Fibroblast of peridontal ligament (primary cell): ENCODE measurements at regions not wholly inside any gene's neighbourhood (a gene's known extent, or its start where the extent isn't known, plus 50 kb on each side); places are given as distances from the start of the nearest gene placed in this dataset.
"Not testable (repeated sequence)": the region's sequence is repeated elsewhere in the genome, so short reads cannot be mapped to it uniquely, and the experiment has no call there.

ENCODE experiments used
- DNase-seq: peaks from one replicate; pipeline ENCODE4 v3.0.0-alpha.2; 2010; ENCODE audit errors: extremely low read depth

- DNase-seq = no peak
Measured at GRCh38 chr14:103186909-103187586, 63.8 kb downstream of the TNFAIP2 start.

GRCh38 chr14:103187911-103188310 lies 64.7 kb downstream of the TNFAIP2 start:
- DNase-seq = no peak

GRCh38 chr14:103188810-103189480 lies 65.7 kb downstream of the TNFAIP2 start:
- DNase-seq = no peak

- no peak for DNase-seq
Measured at GRCh38 chr14:103189481-103190470, 66.5 kb downstream of the TNFAIP2 start.

- DNase-seq = no peak
Measured at GRCh38 chr14:103190741-103191140, 67.5 kb downstream of the TNFAIP2 start.

- DNase-seq = no peak
Measured at GRCh38 chr14:103191844-103192243, 68.6 kb downstream of the TNFAIP2 start.

- DNase-seq = no peak
Measured at GRCh38 chr14:103192246-103192840, 69.1 kb downstream of the TNFAIP2 start.

GRCh38 chr14:103192861-103193260 lies 69.6 kb downstream of the TNFAIP2 start:
- DNase-seq = not testable (repeated sequence)

GRCh38 chr14:103193491-103193890 lies 70.2 kb downstream of the TNFAIP2 start:
- DNase-seq = not testable (repeated sequence)

- DNase-seq = peak; percentile 76
Measured at GRCh38 chr14:103194256-103195045, 71.2 kb downstream of the TNFAIP2 start.

GRCh38 chr14:103195828-103196615 lies 72.8 kb downstream of the TNFAIP2 start:
- no peak for DNase-seq

- no peak for DNase-seq
Measured at GRCh38 chr14:103196716-103197115, 73.5 kb downstream of the TNFAIP2 start.

- DNase-seq = peak; percentile 71
Measured at GRCh38 chr14:103198131-103199105, 75.2 kb downstream of the TNFAIP2 start.

GRCh38 chr14:103199124-103199523 lies 75.9 kb downstream of the TNFAIP2 start:
- DNase-seq = peak; percentile 45

- DNase-seq = no peak
Measured at GRCh38 chr14:103201801-103202200, 78.5 kb downstream of the TNFAIP2 start.

GRCh38 chr14:103204852-103205540 lies 81.7 kb downstream of the TNFAIP2 start:
- DNase-seq = no peak

- no peak for DNase-seq
Measured at GRCh38 chr14:103205541-103205906, 82.3 kb downstream of the TNFAIP2 start.

GRCh38 chr14:103206023-103206481 lies 82.8 kb downstream of the TNFAIP2 start:
- no peak for DNase-seq
